SK-N-SH treated with all-trans-retinoic acid at 6 μM for 48 hours (cell line): ENCODE measurements at regions not wholly inside any gene's neighbourhood (a gene's known extent, or its start where the extent isn't known, plus 50 kb on each side); places are given as distances from the start of the nearest gene placed in this dataset.

Experiments used
- ATAC-seq: fragments of 200-7000 bp; cut with Tn5 transposase; 3 replicates; pipeline ENCODE4 v1.9.1; 2020; ENCODE audit warnings: mild to moderate bottlenecking, moderate library complexity
- ARNTL ChIP-seq: fragments of 450-650 bp; formaldehyde crosslinking; IDR thresholded peaks from 2 replicates; pipeline ENCODE4 v1.5.0; 2020; ENCODE audit warnings: low read depth, mild to moderate bottlenecking, moderate library complexity, borderline replicate concordance
- BACH2 ChIP-seq: fragments of 250-450 bp; sonication (Bioruptor Pico); IDR thresholded peaks from 2 replicates; pipeline ENCODE4 v1.9.0; 2021; ENCODE audit warnings: mild to moderate bottlenecking, borderline replicate concordance
- CSDC2 ChIP-seq: fragments of 250-450 bp; sonication (Bioruptor Pico); IDR thresholded peaks from 2 replicates; pipeline ENCODE4 v1.5.0; 2020; ENCODE audit warnings: mild to moderate bottlenecking, moderate library complexity
- ESRRG ChIP-seq: fragments of 250-450 bp; sonication (Bioruptor Pico); IDR thresholded peaks from 2 replicates; pipeline ENCODE4 v1.6.1; 2021; ENCODE audit warnings: mild to moderate bottlenecking
- GLIS3 ChIP-seq: fragments of 250-450 bp; sonication (Bioruptor Pico); IDR thresholded peaks from 2 replicates; pipeline ENCODE4 v1.5.0; 2020; ENCODE audit warnings: mild to moderate bottlenecking, moderate library complexity
- OSR1 ChIP-seq: fragments of 250-450 bp; sonication (Bioruptor Pico); IDR thresholded peaks from 2 replicates; pipeline ENCODE4 v1.8.0; 2022; ENCODE audit warnings: moderate library complexity, mild to moderate bottlenecking, inconsistent platforms
- PPARA ChIP-seq: fragments of 250-450 bp; sonication (Bioruptor Pico); IDR thresholded peaks from 2 replicates; pipeline ENCODE4 v1.5.0; 2020; ENCODE audit warnings: mild to moderate bottlenecking, borderline replicate concordance
- SNAI2 ChIP-seq: fragments of 250-450 bp; sonication (Bioruptor Pico); IDR thresholded peaks from 2 replicates; pipeline ENCODE4 v1.5.0; 2020; ENCODE audit warnings: mild to moderate bottlenecking, moderate library complexity
- TCF4 ChIP-seq: fragments of 250-450 bp; sonication (Bioruptor Pico); IDR thresholded peaks from 2 replicates; pipeline ENCODE4 v1.8.0; 2021; ENCODE audit warnings: mild to moderate bottlenecking, moderate library complexity, borderline replicate concordance
- TOX ChIP-seq: fragments of 250-450 bp; sonication (Bioruptor Pico); IDR thresholded peaks from 2 replicates; pipeline ENCODE4 v1.8.0; 2021; ENCODE audit warnings: mild to moderate bottlenecking, moderate library complexity, borderline replicate concordance
- ZC3H10 ChIP-seq: fragments of 250-450 bp; sonication (Bioruptor Pico); IDR thresholded peaks from 2 replicates; pipeline ENCODE4 v1.5.1; 2021; ENCODE audit warnings: mild to moderate bottlenecking, moderate library complexity
- ZFP3 ChIP-seq: fragments of 250-450 bp; sonication (Bioruptor Pico); IDR thresholded peaks from 2 replicates; pipeline ENCODE4 v1.5.0; 2020; ENCODE audit warnings: mild to moderate bottlenecking, moderate library complexity
- ZFP30 ChIP-seq: fragments of 450-650 bp; formaldehyde crosslinking; IDR thresholded peaks from 2 replicates; pipeline ENCODE4 v1.5.0; 2022; ENCODE audit warnings: mild to moderate bottlenecking, moderate library complexity
- ZNF565 ChIP-seq: fragments of 450-650 bp; formaldehyde crosslinking; conservative IDR thresholded peaks from 2 replicates; pipeline ENCODE4 v1.5.0; 2020; ENCODE audit warnings: low read depth, mild to moderate bottlenecking, moderate library complexity
- ZNF70 ChIP-seq: fragments of 450-650 bp; formaldehyde crosslinking; IDR thresholded peaks from 2 replicates; pipeline ENCODE4 v1.5.0; 2020; ENCODE audit warnings: mild to moderate bottlenecking, moderate library complexity
- ZNF8 ChIP-seq: fragments of 450-650 bp; formaldehyde crosslinking; IDR thresholded peaks from 2 replicates; pipeline ENCODE4 v1.5.0; 2020; ENCODE audit warnings: mild to moderate bottlenecking, moderate library complexity
- TF ChIP-seq, protein P1 (sequence below): fragments of 250-450 bp; sonication (Bioruptor Pico); IDR thresholded peaks from 2 replicates; pipeline ENCODE4 v1.5.0; 2020; ENCODE audit warnings: mild to moderate bottlenecking, moderate library complexity
- TF ChIP-seq, protein P2 (sequence below): fragments of 250-450 bp; sonication (Bioruptor Pico); IDR thresholded peaks from 2 replicates; pipeline ENCODE4 v1.5.1; 2020; ENCODE audit warnings: low read depth, mild to moderate bottlenecking, moderate library complexity
- TF ChIP-seq, protein P3 (sequence below): fragments of 250-450 bp; sonication (Bioruptor Pico); IDR thresholded peaks from 2 replicates; pipeline ENCODE4 v1.8.0; 2020; ENCODE audit warnings: mild to moderate bottlenecking, moderate library complexity, borderline replicate concordance
- TF ChIP-seq, protein P4 (sequence below): fragments of 250-450 bp; sonication (Bioruptor Pico); IDR thresholded peaks from 2 replicates; pipeline ENCODE4 v1.5.1; 2021; ENCODE audit warnings: mild to moderate bottlenecking, moderate library complexity
- TF ChIP-seq, protein P5 (sequence below): fragments of 250-450 bp; sonication (Bioruptor Pico); IDR thresholded peaks from 2 replicates; pipeline ENCODE4 v1.8.0; 2021; ENCODE audit warnings: low read depth, mild to moderate bottlenecking, moderate library complexity, borderline replicate concordance

DNA sequence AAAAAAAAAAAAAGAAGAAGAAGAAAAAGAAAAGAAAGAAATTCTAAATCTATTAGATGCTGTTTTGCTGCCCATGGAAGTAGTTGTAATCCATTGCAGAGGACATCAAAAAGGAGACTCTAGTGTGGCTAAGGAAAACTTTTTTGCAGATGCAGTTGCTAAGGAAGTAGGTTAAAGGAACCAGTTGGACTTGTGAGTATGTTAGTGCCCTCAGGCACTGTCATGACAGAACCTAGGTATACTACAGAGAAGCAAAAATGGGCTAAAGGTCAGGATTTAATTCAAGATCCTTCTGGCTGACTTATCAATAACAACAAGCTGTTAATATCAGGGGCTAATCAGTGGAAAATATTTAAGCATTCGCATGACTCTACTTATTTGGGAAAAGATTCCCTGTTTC, 1571.6 kb upstream of the FLRT2 start (continued):
- TF ChIP-seq, protein P1, sequence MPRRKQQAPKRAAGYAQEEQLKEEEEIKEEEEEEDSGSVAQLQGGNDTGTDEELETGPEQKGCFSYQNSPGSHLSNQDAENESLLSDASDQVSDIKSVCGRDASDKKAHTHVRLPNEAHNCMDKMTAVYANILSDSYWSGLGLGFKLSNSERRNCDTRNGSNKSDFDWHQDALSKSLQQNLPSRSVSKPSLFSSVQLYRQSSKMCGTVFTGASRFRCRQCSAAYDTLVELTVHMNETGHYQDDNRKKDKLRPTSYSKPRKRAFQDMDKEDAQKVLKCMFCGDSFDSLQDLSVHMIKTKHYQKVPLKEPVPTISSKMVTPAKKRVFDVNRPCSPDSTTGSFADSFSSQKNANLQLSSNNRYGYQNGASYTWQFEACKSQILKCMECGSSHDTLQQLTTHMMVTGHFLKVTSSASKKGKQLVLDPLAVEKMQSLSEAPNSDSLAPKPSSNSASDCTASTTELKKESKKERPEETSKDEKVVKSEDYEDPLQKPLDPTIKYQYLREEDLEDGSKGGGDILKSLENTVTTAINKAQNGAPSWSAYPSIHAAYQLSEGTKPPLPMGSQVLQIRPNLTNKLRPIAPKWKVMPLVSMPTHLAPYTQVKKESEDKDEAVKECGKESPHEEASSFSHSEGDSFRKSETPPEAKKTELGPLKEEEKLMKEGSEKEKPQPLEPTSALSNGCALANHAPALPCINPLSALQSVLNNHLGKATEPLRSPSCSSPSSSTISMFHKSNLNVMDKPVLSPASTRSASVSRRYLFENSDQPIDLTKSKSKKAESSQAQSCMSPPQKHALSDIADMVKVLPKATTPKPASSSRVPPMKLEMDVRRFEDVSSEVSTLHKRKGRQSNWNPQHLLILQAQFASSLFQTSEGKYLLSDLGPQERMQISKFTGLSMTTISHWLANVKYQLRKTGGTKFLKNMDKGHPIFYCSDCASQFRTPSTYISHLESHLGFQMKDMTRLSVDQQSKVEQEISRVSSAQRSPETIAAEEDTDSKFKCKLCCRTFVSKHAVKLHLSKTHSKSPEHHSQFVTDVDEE (CRISPR knock-in tag): no peak
- TF ChIP-seq OSR1 (CRISPR knock-in tag): no peak
- TF ChIP-seq SNAI2: no peak
- no peak for TF ChIP-seq BACH2 (CRISPR knock-in tag)
- no peak for TF ChIP-seq ZFP30 (CRISPR knock-in tag)
- no peak for TF ChIP-seq PPARA (CRISPR knock-in tag)
- TF ChIP-seq GLIS3 (CRISPR knock-in tag): no peak

DNA sequence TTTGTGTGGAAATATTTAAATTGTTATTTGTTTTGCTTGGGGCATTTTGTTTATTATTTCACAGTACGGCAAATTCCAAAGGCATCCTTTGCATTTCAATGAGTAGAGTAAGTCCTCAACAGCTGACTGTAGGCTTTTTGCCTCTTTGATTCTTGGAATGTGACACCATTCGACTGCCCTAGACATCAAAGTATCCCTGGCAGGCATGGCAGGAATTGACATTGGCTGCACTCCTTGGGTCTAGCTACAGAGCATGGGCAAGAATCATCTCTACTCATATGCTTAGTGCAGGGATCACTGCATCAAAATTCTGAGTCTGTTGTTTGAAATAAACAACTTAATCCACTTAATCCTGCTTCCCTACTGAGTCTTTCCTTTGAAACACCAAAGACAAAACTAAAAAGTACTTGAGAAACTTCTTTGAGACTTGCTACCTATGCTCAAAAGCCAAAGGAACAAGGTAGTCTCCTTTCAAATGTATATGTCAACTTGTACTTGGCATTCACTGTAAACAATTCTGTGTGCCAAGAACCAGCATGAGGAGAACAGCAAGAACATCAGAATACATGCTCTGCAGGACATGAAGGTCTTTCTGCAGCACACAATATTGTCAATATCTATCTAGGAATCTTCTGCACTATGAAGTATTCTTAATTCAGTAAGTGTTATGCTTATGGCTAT, 1569.0 kb upstream of the FLRT2 start:
- no peak for ATAC-seq
- TF ChIP-seq, protein P2, sequence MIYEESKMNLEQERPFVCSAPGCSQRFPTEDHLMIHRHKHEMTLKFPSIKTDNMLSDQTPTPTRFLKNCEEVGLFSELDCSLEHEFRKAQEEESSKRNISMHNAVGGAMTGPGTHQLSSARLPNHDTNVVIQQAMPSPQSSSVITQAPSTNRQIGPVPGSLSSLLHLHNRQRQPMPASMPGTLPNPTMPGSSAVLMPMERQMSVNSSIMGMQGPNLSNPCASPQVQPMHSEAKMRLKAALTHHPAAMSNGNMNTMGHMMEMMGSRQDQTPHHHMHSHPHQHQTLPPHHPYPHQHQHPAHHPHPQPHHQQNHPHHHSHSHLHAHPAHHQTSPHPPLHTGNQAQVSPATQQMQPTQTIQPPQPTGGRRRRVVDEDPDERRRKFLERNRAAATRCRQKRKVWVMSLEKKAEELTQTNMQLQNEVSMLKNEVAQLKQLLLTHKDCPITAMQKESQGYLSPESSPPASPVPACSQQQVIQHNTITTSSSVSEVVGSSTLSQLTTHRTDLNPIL (CRISPR knock-in tag): no peak
- no peak for TF ChIP-seq ZC3H10 (CRISPR knock-in tag)
- no peak for TF ChIP-seq BACH2 (CRISPR knock-in tag)
- TF ChIP-seq TOX (CRISPR knock-in tag): no peak
- TF ChIP-seq ZNF8 (CRISPR knock-in tag): no peak
- TF ChIP-seq, protein P3, sequence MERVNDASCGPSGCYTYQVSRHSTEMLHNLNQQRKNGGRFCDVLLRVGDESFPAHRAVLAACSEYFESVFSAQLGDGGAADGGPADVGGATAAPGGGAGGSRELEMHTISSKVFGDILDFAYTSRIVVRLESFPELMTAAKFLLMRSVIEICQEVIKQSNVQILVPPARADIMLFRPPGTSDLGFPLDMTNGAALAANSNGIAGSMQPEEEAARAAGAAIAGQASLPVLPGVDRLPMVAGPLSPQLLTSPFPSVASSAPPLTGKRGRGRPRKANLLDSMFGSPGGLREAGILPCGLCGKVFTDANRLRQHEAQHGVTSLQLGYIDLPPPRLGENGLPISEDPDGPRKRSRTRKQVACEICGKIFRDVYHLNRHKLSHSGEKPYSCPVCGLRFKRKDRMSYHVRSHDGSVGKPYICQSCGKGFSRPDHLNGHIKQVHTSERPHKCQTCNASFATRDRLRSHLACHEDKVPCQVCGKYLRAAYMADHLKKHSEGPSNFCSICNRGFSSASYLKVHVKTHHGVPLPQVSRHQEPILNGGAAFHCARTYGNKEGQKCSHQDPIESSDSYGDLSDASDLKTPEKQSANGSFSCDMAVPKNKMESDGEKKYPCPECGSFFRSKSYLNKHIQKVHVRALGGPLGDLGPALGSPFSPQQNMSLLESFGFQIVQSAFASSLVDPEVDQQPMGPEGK: no peak
- no peak for TF ChIP-seq ESRRG (CRISPR knock-in tag)
- no peak for TF ChIP-seq PPARA (CRISPR knock-in tag)

DNA sequence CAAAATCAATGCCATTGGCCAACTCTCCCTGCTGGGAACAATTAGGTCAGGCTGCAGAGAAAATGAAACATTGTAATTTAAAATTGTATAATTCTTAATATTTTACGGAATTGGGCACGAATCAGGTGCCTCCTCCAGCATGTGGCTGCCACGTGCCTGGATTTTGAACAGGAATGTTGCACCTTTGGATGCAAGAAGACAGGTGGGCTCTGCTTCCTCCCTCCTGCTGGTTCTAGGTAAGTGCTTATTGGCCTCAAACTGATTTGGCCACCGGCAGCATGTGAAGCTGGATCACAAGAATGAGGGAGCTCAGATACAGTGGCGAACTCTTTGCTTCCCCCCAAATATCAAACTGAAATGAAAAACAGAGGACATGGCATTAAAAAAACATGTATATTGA, 1559.9 kb upstream of the FLRT2 start:
- no peak for ATAC-seq
- TF ChIP-seq, protein P2 (CRISPR knock-in tag): no peak
- TF ChIP-seq ZNF70 (CRISPR knock-in tag) (no peak), BACH2 (CRISPR knock-in tag) (no peak), ZFP3 (no peak), ESRRG (CRISPR knock-in tag) (no peak), ZNF8 (CRISPR knock-in tag) (no peak), SNAI2 (no peak), CSDC2 (CRISPR knock-in tag) (no peak), ZFP30 (CRISPR knock-in tag) (no peak), TCF4 (CRISPR knock-in tag) (no peak), GLIS3 (CRISPR knock-in tag) (no peak), ZNF565 (CRISPR knock-in tag) (no peak), ARNTL (no peak), ZC3H10 (CRISPR knock-in tag) (no peak)
- TF ChIP-seq, protein P4, sequence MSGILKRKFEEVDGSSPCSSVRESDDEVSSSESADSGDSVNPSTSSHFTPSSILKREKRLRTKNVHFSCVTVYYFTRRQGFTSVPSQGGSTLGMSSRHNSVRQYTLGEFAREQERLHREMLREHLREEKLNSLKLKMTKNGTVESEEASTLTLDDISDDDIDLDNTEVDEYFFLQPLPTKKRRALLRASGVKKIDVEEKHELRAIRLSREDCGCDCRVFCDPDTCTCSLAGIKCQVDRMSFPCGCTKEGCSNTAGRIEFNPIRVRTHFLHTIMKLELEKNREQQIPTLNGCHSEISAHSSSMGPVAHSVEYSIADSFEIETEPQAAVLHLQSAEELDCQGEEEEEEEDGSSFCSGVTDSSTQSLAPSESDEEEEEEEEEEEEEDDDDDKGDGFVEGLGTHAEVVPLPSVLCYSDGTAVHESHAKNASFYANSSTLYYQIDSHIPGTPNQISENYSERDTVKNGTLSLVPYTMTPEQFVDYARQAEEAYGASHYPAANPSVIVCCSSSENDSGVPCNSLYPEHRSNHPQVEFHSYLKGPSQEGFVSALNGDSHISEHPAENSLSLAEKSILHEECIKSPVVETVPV (CRISPR knock-in tag): no peak
- TF ChIP-seq, protein P3: no peak
- TF ChIP-seq, protein P5, sequence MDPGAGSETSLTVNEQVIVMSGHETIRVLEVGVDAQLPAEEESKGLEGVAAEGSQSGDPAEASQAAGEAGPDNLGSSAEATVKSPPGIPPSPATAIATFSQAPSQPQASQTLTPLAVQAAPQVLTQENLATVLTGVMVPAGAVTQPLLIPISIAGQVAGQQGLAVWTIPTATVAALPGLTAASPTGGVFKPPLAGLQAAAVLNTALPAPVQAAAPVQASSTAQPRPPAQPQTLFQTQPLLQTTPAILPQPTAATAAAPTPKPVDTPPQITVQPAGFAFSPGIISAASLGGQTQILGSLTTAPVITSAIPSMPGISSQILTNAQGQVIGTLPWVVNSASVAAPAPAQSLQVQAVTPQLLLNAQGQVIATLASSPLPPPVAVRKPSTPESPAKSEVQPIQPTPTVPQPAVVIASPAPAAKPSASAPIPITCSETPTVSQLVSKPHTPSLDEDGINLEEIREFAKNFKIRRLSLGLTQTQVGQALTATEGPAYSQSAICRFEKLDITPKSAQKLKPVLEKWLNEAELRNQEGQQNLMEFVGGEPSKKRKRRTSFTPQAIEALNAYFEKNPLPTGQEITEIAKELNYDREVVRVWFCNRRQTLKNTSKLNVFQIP (CRISPR knock-in tag): no peak
- TF ChIP-seq, all 23 proteins: peak for 0
